ENCODE measurements at regions not wholly inside any gene's neighbourhood (a gene's known extent, or its start where the extent isn't known, plus 50 kb on each side); places are given as distances from the start of the nearest gene placed in this dataset.

DNA sequence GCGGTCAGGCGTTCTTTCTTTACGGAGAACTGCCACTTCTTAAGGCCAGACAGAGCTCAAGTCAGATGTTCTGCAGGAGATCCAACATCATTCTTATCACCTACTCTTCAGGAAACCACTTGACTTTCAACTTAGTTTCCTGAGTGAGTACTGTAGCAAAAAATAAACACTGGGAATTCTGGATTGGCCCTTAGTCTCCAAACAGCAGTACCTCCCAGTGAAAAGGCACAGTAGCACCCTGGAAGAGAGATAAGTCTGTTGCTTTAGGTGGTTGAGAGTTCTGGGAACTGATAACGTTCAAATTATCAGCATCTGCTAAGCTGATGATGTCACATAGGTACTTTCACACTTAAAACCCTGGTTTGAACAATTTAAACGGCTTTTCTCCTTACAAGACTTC, 971.8 kb upstream of the TENM4 start:
- intact Hi-C loops (cut with DNase I), result no loop called here
- Histone ChIP-seq H3K27me3 (no peaks in the 10 kb centered on the region), H3K9me3 (peaks cover 0 to 18% (median 0%) of the 10 kb centered on the region in 12 donors), H3K4me3 (no peak overlapping the region), H3K36me3 (no peaks in the 10 kb centered on the region), H3K27ac (no peak overlapping the region), H3K4me1 (no peaks in the 10 kb centered on the region)
- 16 to 40% (median 28%) methylated on average over 5 of the region's 5 CpGs for WGBS, 4 donors
- TF ChIP-seq POLR2A (IDR thresholded peaks at IDR 0.05), result no peak
- TF ChIP-seq, protein P1, sequence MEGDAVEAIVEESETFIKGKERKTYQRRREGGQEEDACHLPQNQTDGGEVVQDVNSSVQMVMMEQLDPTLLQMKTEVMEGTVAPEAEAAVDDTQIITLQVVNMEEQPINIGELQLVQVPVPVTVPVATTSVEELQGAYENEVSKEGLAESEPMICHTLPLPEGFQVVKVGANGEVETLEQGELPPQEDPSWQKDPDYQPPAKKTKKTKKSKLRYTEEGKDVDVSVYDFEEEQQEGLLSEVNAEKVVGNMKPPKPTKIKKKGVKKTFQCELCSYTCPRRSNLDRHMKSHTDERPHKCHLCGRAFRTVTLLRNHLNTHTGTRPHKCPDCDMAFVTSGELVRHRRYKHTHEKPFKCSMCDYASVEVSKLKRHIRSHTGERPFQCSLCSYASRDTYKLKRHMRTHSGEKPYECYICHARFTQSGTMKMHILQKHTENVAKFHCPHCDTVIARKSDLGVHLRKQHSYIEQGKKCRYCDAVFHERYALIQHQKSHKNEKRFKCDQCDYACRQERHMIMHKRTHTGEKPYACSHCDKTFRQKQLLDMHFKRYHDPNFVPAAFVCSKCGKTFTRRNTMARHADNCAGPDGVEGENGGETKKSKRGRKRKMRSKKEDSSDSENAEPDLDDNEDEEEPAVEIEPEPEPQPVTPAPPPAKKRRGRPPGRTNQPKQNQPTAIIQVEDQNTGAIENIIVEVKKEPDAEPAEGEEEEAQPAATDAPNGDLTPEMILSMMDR (IDR thresholded peaks at IDR 0.05), result no peak
- DNase-seq (no peak), ATAC-seq (no peak)

DNA sequence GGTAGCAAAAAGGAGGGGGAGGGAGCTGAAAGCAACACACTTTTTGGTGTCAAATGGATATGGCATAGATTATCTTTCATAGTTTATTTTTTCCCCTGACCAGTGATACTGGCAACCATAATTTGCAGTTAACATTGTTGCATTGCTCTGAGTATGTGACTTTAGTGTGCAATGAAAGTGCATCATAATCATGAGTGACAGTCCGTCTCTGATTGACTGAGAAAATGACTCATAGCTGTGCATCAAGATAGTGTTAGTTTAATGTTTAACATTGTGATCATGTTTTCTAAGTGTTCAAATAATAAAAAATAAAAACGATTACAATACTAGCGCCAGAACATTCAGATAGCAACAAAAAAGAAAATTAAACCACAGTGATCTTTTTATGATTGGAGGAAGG, 952.4 kb upstream of the TENM4 start:
- H3K27ac ChIP-seq, result no peak overlapping the region
- ATAC-seq (no peak), DNase-seq (no peak)
- no peaks in the 10 kb centered on the region for H3K36me3 ChIP-seq
- no peak overlapping the region for H3K4me3 ChIP-seq
- H3K27me3 ChIP-seq, result no peaks in the 10 kb centered on the region
- no peaks in the 10 kb centered on the region for H3K9me3 ChIP-seq
- no peak for TF ChIP-seq POLR2A (IDR thresholded peaks at IDR 0.05)
- TF ChIP-seq, protein P1 (IDR thresholded peaks at IDR 0.05), result no peak
- intact Hi-C loops (cut with DNase I), result no loop called here
- 62 to 85% (median 73%) methylated on average over 3 of the region's 3 CpGs for WGBS, 4 donors
- H3K4me1 ChIP-seq, result no peaks in the 10 kb centered on the region

DNA sequence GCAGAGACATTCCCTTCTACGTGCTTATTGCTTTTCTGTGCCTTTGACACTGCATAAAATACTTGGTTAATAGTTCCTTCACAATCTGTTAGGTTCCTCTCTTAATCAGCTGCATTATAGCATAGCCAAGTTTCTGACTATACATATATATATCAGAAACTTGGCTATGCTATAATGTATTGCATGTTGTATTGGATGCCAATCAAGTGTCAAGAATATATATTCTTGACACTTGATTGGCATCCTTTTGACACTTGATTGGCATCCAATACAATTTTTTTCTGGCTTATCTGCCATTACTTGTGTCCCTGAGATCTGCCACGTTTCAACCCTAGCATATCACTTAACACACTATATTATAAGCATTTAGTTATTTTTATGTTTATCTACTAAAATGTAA, 949.7 kb upstream of the TENM4 start:
- Histone ChIP-seq H3K27ac (no peak overlapping the region), H3K36me3 (no peaks in the 10 kb centered on the region), H3K9me3 (no peaks in the 10 kb centered on the region), H3K4me3 (no peak overlapping the region), H3K27me3 (no peaks in the 10 kb centered on the region), H3K4me1 (no peaks in the 10 kb centered on the region)
- intact Hi-C loops (cut with DNase I), result no loop called here
- 51 to 57% (median 54%) methylated on average over 2 of the region's 2 CpGs for WGBS, 4 donors
- TF ChIP-seq, protein P1 (IDR thresholded peaks at IDR 0.05), result no peak
- no peak for TF ChIP-seq POLR2A (IDR thresholded peaks at IDR 0.05)
- DNase-seq, result no peak
- no peak for ATAC-seq

DNA sequence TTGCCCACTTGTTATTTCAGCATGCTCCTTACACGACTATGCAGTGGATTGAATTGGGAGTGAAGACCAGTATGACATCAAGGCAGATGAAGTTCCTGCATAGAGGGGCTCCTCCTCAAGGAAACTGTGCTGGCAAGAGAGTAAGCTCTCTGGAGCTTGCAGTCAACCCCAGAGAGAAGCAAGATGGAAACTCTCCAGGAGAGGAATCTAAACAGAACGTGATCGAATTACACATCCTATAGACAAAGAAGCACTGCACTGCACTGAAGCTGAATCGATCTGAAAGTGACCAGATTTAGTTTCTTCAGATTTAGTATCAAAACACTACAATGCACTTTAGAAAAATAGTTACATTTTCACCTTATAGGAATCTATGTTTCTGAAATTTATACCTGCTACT, 947.7 kb upstream of the TENM4 start:
- Histone ChIP-seq H3K36me3 (no peaks in the 10 kb centered on the region), H3K27ac (no peak overlapping the region), H3K4me1 (no peaks in the 10 kb centered on the region), H3K4me3 (no peak overlapping the region), H3K27me3 (no peaks in the 10 kb centered on the region), H3K9me3 (no peaks in the 10 kb centered on the region)
- DNase-seq, result no peak
- ATAC-seq, result no peak
- TF ChIP-seq, protein P1 (IDR thresholded peaks at IDR 0.05), result no peak
- WGBS, 4 donors, result 64 to 73% (median 66%) methylated on average over 4 of the region's 4 CpGs
- intact Hi-C loops (cut with DNase I), result no loop called here

Data from heart left ventricle (tissue), 16 donors.